IMR-90 (cell line): ENCODE measurements at regions not wholly inside any gene's neighbourhood (a gene's known extent, or its start where the extent isn't known, plus 50 kb on each side); places are given as distances from the start of the nearest gene placed in this dataset.

Experiments
- ATAC-seq: fragments of 200-7000 bp; cut with Tn5 transposase; 2 replicates; pipeline ENCODE4 v1.9.1; 2020; ENCODE audit warnings: low read depth, mild to moderate bottlenecking, moderate library complexity
- BruUV-seq: library from RNA; stranded (reverse); fragments of 400-500 nt; replicated peaks from 2 replicates; lab custom pipeline; 2021; lab: Mats Ljungman, UMichigan
- CTCF ChIA-PET: fragments of 300-600 bp; formaldehyde crosslinking; extraction: SDS; loops from one replicate; lab custom pipeline; 2021; ENCODE audit warnings: antibody characterized with exemption; lab: Yijun Ruan, JAX
- POLR2A ChIA-PET: fragments of 300-600 bp; sonication (Branson Sonifier 250); formaldehyde crosslinking; loops from one replicate; lab custom pipeline; 2022; ENCODE audit warnings: antibody characterized with exemption; ENCODE audit not compliant: unreplicated experiment; lab: Charles Lee
- DNase-seq: peaks from one replicate; pipeline ENCODE4 v3.0.0; 2013
- H2AFZ ChIP-seq: replicated peaks from 2 replicates; pipeline ENCODE3; 2013; ENCODE audit warnings: low read length, mild to moderate bottlenecking; ENCODE audit not compliant: poor library complexity
- H2AK5ac ChIP-seq: 2 replicates; pipeline ENCODE4 v1.6.1; 2013; ENCODE audit warnings: low read depth, low read length, inconsistent platforms
- H2AK9ac ChIP-seq: replicated peaks from 2 replicates; pipeline ENCODE3; 2013; ENCODE audit warnings: mild to moderate bottlenecking, low read depth, low read length, moderate library complexity; ENCODE audit not compliant: poor library complexity
- H2BK120ac ChIP-seq: 2 replicates; pipeline ENCODE4 v1.6.1; 2013; ENCODE audit warnings: low read depth, low read length, inconsistent platforms
- H2BK15ac ChIP-seq: 3 replicates; pipeline ENCODE4 v1.6.1; 2013; ENCODE audit warnings: low read depth, low read length, inconsistent platforms
- H2BK20ac ChIP-seq: 2 replicates; pipeline ENCODE4 v1.6.1; 2013; ENCODE audit warnings: low read depth, mild to moderate bottlenecking, inconsistent platforms, low read length, moderate library complexity
- H2BK5ac ChIP-seq: 2 replicates; pipeline ENCODE4 v1.6.1; 2013; ENCODE audit warnings: mild to moderate bottlenecking, low read depth, low read length, inconsistent platforms; ENCODE audit not compliant: poor library complexity, severe bottlenecking
- H3K14ac ChIP-seq: replicated peaks from 2 replicates; pipeline ENCODE4 v1.6.1; 2013; ENCODE audit warnings: low read depth, low read length, inconsistent platforms
- H3K18ac ChIP-seq: 2 replicates; pipeline ENCODE4 v1.6.1; 2013; ENCODE audit warnings: low read depth, low read length, control low read depth
- H3K23ac ChIP-seq: 2 replicates; pipeline ENCODE4 v1.6.1; 2013; ENCODE audit warnings: low read depth, low read length, inconsistent platforms
- H3K27ac ChIP-seq: 2 replicates; pipeline ENCODE4 v1.5.1; 2013; ENCODE audit warnings: mild to moderate bottlenecking, control low read depth, low read length; ENCODE audit not compliant: insufficient read depth
- H3K27me3 ChIP-seq: 2 replicates; pipeline ENCODE4 v1.6.1; 2013; ENCODE audit warnings: low read length; ENCODE audit not compliant: control insufficient read depth, insufficient read depth
- H3K36me3 ChIP-seq: 2 replicates; pipeline ENCODE4 v1.6.1; 2013; ENCODE audit warnings: low read length, mixed read lengths; ENCODE audit not compliant: control insufficient read depth, insufficient read depth
- H3K4ac ChIP-seq: 2 replicates; pipeline ENCODE4 v1.6.1; 2013; ENCODE audit warnings: low read depth, low read length, inconsistent platforms
- H3K4me1 ChIP-seq: 2 replicates; pipeline ENCODE4 v1.6.1; 2013; ENCODE audit warnings: low read length, mixed read lengths; ENCODE audit not compliant: control insufficient read depth, insufficient read depth
- H3K4me2 ChIP-seq: 2 replicates; pipeline ENCODE4 v1.6.1; 2013; ENCODE audit warnings: low read depth, mild to moderate bottlenecking, control low read depth, low read length, moderate library complexity
- H3K4me3 ChIP-seq: 2 replicates; pipeline ENCODE4 v1.5.1; 2013; ENCODE audit warnings: low read depth, mild to moderate bottlenecking, control low read depth, low read length, moderate library complexity; ENCODE audit not compliant: insufficient read depth
- H3K56ac ChIP-seq: 2 replicates; pipeline ENCODE4 v1.6.1; 2013; ENCODE audit warnings: low read length, inconsistent platforms; ENCODE audit not compliant: insufficient read depth; ENCODE audit errors: extremely low read depth
- H3K79me1 ChIP-seq, 2 experiments: 2 replicates each; pipeline ENCODE4 v1.6.1; 2013; ENCODE audit warnings: low read length in 2 of 2, inconsistent platforms in 1 of 2, low read depth in 1 of 2
- H3K9ac ChIP-seq: 2 replicates; pipeline ENCODE4 v1.6.1; 2013; ENCODE audit warnings: low read depth, low read length, control low read depth
- H3K9me1 ChIP-seq: 2 replicates; pipeline ENCODE4 v1.6.1; 2013; ENCODE audit warnings: low read length, inconsistent platforms; ENCODE audit not compliant: insufficient read depth
- H3K9me3 ChIP-seq: 2 replicates; pipeline ENCODE4 v1.6.1; 2013; ENCODE audit warnings: low read length; ENCODE audit not compliant: control insufficient read depth, insufficient read depth
- H4K20me1 ChIP-seq: 2 replicates; pipeline ENCODE4 v1.6.1; 2013; ENCODE audit warnings: low read length, inconsistent platforms; ENCODE audit not compliant: insufficient read depth
- H4K5ac ChIP-seq: 2 replicates; pipeline ENCODE4 v1.6.1; 2013; ENCODE audit warnings: mild to moderate bottlenecking, low read depth, low read length, control low read depth
- H4K8ac ChIP-seq, 2 experiments: 2 replicates each; pipeline ENCODE4 v1.6.1; 2013; ENCODE audit warnings: low read depth in 2 of 2, low read length in 2 of 2, control low read depth in 1 of 2, inconsistent platforms in 1 of 2
- H4K91ac ChIP-seq: 2 replicates; pipeline ENCODE4 v1.6.1; 2013; ENCODE audit warnings: low read depth, low read length, inconsistent platforms; ENCODE audit not compliant: insufficient read depth
- BHLHE40 ChIP-seq: fragments of 150-350 bp; IDR thresholded peaks from 2 replicates; pipeline ENCODE4 v1.6.1; 2016; ENCODE audit warnings: mild to moderate bottlenecking, low read depth, low read length
- CEBPB ChIP-seq: IDR thresholded peaks from 2 replicates; pipeline ENCODE4 v1.6.1; 2012; ENCODE audit warnings: low read depth, low read length, improper control_type of control experiment
- CHD1 ChIP-seq: IDR thresholded peaks from 2 replicates; pipeline ENCODE4 v1.6.1; 2012; ENCODE audit warnings: low read depth, low read length, improper control_type of control experiment
- FOS ChIP-seq: fragments of 150-350 bp; IDR thresholded peaks from 2 replicates; pipeline ENCODE4 v1.6.1; 2016; ENCODE audit warnings: low read depth, low read length
- MAFK ChIP-seq: IDR thresholded peaks from 2 replicates; pipeline ENCODE4 v1.6.1; 2012; ENCODE audit warnings: low read depth, low read length, improper control_type of control experiment
- MAZ ChIP-seq: IDR thresholded peaks from 2 replicates; pipeline ENCODE4 v1.6.1; 2012; ENCODE audit warnings: low read depth, mild to moderate bottlenecking, low read length, improper control_type of control experiment, moderate library complexity, borderline replicate concordance
- MXI1 ChIP-seq: IDR thresholded peaks from 2 replicates; pipeline ENCODE4 v1.6.1; 2012; ENCODE audit warnings: low read depth, mild to moderate bottlenecking, low read length, moderate library complexity, borderline replicate concordance
- NFE2L2 ChIP-seq: fragments of 150-350 bp; IDR thresholded peaks from 2 replicates; pipeline ENCODE4 v1.6.1; 2016; ENCODE audit warnings: low read depth, mild to moderate bottlenecking, low read length
- POLR2A ChIP-seq: IDR thresholded peaks from 2 replicates; pipeline ENCODE4 v1.6.1; 2012; ENCODE audit warnings: mild to moderate bottlenecking, low read depth, low read length
- RAD21 ChIP-seq: IDR thresholded peaks from 2 replicates; pipeline ENCODE4 v1.6.1; 2012; ENCODE audit warnings: low read length, improper control_type of control experiment
- RCOR1 ChIP-seq: IDR thresholded peaks from 2 replicates; pipeline ENCODE4 v1.6.1; 2012; ENCODE audit warnings: mild to moderate bottlenecking, low read length, improper control_type of control experiment; ENCODE audit not compliant: insufficient replicate concordance
- RFX5 ChIP-seq: IDR thresholded peaks from 2 replicates; pipeline ENCODE4 v1.8.0; 2012; ENCODE audit warnings: low read depth, mild to moderate bottlenecking, low read length, moderate library complexity
- SMC3 ChIP-seq: fragments of 150-350 bp; IDR thresholded peaks from 2 replicates; pipeline ENCODE4 v1.6.1; 2016; ENCODE audit warnings: low read depth, mild to moderate bottlenecking, antibody characterized with exemption, low read length, moderate library complexity
- WGBS, 2 experiments: methylation state at CpG; one replicate each; pipeline versions ENCODE4 v1.1.5 to v1.1.7; 2013; ENCODE audit warnings: missing lambda C conversion rate in 2 of 2; ENCODE audit not compliant: insufficient read length in 1 of 2; ENCODE audit errors: extremely low coverage in 2 of 2; 5-methylcytosine and 5-hydroxymethylcytosine counted together
- dilution Hi-C: fragments of 300-500 bp; cut with HindIII; formaldehyde crosslinking; loops from one replicate; pipeline ENCODE4 v1.14.3; 2018; ENCODE audit warnings: low sequenced_read_pairs; ENCODE audit not compliant: unreplicated experiment
- in situ Hi-C: fragments of 300-500 bp; cut with MboI; formaldehyde crosslinking; loops from 3 replicates; pipeline ENCODE4 v1.14.3; 2019; ENCODE audit warnings: low sequenced_read_pairs, inconsistent platforms, mixed read lengths
- intact Hi-C: fragments of 100-400 bp; cut with micrococcal nuclease; formaldehyde crosslinking; loops from 2 replicates; pipeline ENCODE4 v1.10.0; 2022
- TF ChIP-seq, protein P1 (sequence below): fragments of 150-350 bp; IDR thresholded peaks from 2 replicates; pipeline ENCODE4 v1.6.1; 2017; ENCODE audit warnings: mild to moderate bottlenecking, antibody characterized with exemption, low read length, low read depth
- TF ChIP-seq, protein P2 (sequence below): fragments of 150-350 bp; IDR thresholded peaks from 2 replicates; pipeline ENCODE4 v1.6.1; 2016; ENCODE audit warnings: low read depth, mild to moderate bottlenecking, low read length, moderate library complexity, borderline replicate concordance
- TF ChIP-seq, protein P3 (sequence below): conservative IDR thresholded peaks from 2 replicates; pipeline ENCODE4 v1.5.1; 2012; ENCODE audit warnings: mild to moderate bottlenecking, low read depth, low read length, improper control_type of control experiment

DNA sequence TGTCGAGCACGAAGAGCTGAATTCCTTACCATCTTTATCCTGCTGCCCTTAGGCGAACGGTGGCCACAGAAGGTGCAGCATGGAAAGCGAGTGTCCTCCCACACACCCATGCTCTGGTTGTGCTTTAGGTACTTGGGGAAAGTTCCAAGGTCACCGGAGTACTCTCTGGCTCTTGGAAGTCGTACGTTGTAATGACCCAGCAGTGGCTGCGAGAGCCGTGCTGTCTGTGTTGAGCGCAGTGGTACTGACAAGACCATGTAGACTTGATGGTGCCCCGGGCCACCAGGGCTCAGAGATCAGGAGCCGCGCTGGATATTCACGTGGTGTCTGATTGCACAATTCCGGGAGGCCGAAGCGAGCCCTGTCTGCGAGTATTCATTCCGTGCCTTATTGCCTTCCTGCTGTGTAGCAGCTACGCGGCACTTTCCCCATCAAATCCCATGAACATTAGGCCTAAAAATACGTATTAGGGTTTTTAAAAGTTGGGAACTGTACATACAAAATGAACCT, 222.0 kb downstream of the ZNF516 start:
- Histone ChIP-seq H4K5ac (no peak overlapping the region), H3K4me1 (no peaks in the 10 kb centered on the region), H4K8ac (no peak overlapping the region), H3K27ac (no peak overlapping the region), H3K18ac (no peak overlapping the region), H2BK120ac (no peak overlapping the region), H2AK9ac (no peak overlapping the region), H3K23ac (no peak overlapping the region), H3K4ac (no peak overlapping the region), H2BK15ac (no peak overlapping the region), H3K14ac (no peak overlapping the region), H3K9ac (no peak overlapping the region), H3K9me3 (no peaks in the 10 kb centered on the region), H3K4me2 (no peak overlapping the region), H2BK20ac (no peak overlapping the region), H3K79me1 (no peaks in the 10 kb centered on the region), H3K4me3 (no peak overlapping the region), H3K27me3 (peaks cover 4% of the 10 kb centered on the region), H2BK5ac (no peak overlapping the region), H2AFZ (no peak overlapping the region), H3K56ac (no peak overlapping the region), H4K20me1 (no peaks in the 10 kb centered on the region), H2AK5ac (no peak overlapping the region), H4K91ac (no peak overlapping the region), H3K36me3 (no peaks in the 10 kb centered on the region), H3K9me1 (no peaks in the 10 kb centered on the region)
- ChIA-PET CTCF (no interaction called here), POLR2A (no interaction called here)
- in situ Hi-C loops = loop anchor here (25.0 kb wide), 1 partner anchor 1611 kb away; no protein-coding TSS in a partner anchor
- dilution Hi-C loops = no loop called here
- TF ChIP-seq, protein P1, sequence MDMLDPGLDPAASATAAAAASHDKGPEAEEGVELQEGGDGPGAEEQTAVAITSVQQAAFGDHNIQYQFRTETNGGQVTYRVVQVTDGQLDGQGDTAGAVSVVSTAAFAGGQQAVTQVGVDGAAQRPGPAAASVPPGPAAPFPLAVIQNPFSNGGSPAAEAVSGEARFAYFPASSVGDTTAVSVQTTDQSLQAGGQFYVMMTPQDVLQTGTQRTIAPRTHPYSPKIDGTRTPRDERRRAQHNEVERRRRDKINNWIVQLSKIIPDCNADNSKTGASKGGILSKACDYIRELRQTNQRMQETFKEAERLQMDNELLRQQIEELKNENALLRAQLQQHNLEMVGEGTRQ = no peak
- TF ChIP-seq POLR2A (no peak), FOS (no peak), MAFK (no peak), MXI1 (no peak), NFE2L2 (no peak), CEBPB (no peak), MAZ (no peak), BHLHE40 (no peak), RCOR1 (no peak), RFX5 (no peak), RAD21 (no peak), SMC3 (no peak), CHD1 (no peak)
- TF ChIP-seq, protein P2, sequence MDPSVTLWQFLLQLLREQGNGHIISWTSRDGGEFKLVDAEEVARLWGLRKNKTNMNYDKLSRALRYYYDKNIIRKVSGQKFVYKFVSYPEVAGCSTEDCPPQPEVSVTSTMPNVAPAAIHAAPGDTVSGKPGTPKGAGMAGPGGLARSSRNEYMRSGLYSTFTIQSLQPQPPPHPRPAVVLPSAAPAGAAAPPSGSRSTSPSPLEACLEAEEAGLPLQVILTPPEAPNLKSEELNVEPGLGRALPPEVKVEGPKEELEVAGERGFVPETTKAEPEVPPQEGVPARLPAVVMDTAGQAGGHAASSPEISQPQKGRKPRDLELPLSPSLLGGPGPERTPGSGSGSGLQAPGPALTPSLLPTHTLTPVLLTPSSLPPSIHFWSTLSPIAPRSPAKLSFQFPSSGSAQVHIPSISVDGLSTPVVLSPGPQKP = no peak
- TF ChIP-seq, protein P3, sequence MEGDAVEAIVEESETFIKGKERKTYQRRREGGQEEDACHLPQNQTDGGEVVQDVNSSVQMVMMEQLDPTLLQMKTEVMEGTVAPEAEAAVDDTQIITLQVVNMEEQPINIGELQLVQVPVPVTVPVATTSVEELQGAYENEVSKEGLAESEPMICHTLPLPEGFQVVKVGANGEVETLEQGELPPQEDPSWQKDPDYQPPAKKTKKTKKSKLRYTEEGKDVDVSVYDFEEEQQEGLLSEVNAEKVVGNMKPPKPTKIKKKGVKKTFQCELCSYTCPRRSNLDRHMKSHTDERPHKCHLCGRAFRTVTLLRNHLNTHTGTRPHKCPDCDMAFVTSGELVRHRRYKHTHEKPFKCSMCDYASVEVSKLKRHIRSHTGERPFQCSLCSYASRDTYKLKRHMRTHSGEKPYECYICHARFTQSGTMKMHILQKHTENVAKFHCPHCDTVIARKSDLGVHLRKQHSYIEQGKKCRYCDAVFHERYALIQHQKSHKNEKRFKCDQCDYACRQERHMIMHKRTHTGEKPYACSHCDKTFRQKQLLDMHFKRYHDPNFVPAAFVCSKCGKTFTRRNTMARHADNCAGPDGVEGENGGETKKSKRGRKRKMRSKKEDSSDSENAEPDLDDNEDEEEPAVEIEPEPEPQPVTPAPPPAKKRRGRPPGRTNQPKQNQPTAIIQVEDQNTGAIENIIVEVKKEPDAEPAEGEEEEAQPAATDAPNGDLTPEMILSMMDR = no peak
- 87% methylated on average over 5 of the region's 23 CpGs; no CpG with 5 or more reads in 1 of the 2 experiments for WGBS, 2 experiments
- DNase-seq (no peak), ATAC-seq (no peak)
- intact Hi-C loops = no loop called here
- BruUV-seq = no TSS peak
